Natural killer cell (primary cell): ENCODE measurements at regions not wholly inside any gene's neighbourhood (a gene's known extent, or its start where the extent isn't known, plus 50 kb on each side); places are given as distances from the start of the nearest gene placed in this dataset.
A peak's percentile ranks its signal among the peaks of the same experiment; 100 is the strongest.
"Not testable (repeated sequence)": the region's sequence is repeated elsewhere in the genome, so short reads cannot be mapped to it uniquely, and the experiment has no call there.

Source experiments
- ATAC-seq, 3 donors: fragments of 150-1000 bp in 2 of 3; fragments of 200-7000 bp in 1 of 3; cut with Tn5 transposase; 1 replicate in 1 of 3; 2 replicates in 2 of 3; pipeline ENCODE4 v1.10.0; 2021; ENCODE audit warnings: mild to moderate bottlenecking in 2 of 3, moderate library complexity in 2 of 3
- DNase-seq, 2 donors: peaks; one replicate each; pipeline versions ENCODE4 v3.0.0 to v3.0.0-alpha.2; 2013 to 2021; ENCODE audit warnings: mixed read lengths in 1 of 2
- H3K27ac ChIP-seq: one replicate; pipeline ENCODE4 v1.5.1; 2013; ENCODE audit warnings: mild to moderate bottlenecking, low read length
- H3K27me3 ChIP-seq: one replicate; pipeline ENCODE4 v1.6.1; 2013; ENCODE audit warnings: low read length; ENCODE audit not compliant: control insufficient read depth, insufficient read depth
- H3K36me3 ChIP-seq: one replicate; pipeline ENCODE4 v1.6.1; 2013; ENCODE audit warnings: low read length; ENCODE audit not compliant: control insufficient read depth, insufficient read depth
- H3K4me1 ChIP-seq: one replicate; pipeline ENCODE4 v1.6.1; 2013; ENCODE audit warnings: low read length; ENCODE audit not compliant: control insufficient read depth, insufficient read depth
- H3K4me3 ChIP-seq: one replicate; pipeline ENCODE4 v1.5.1; 2013; ENCODE audit warnings: low read length
- H3K9me3 ChIP-seq: one replicate; pipeline ENCODE4 v1.6.1; 2013; ENCODE audit warnings: low read length; ENCODE audit not compliant: control insufficient read depth, insufficient read depth
- H3K27ac Mint-ChIP-seq, 2 donors: one replicate each; pipeline ENCODE4 v1.8.0; 2022; ENCODE audit warnings: mild to moderate bottlenecking in 2 of 2, mixed read lengths in 2 of 2, moderate library complexity in 1 of 2
- H3K27me3 Mint-ChIP-seq, 2 donors: one replicate each; pipeline ENCODE4 v1.8.0; 2022; ENCODE audit warnings: low read depth in 2 of 2, mixed read lengths in 2 of 2
- H3K36me3 Mint-ChIP-seq: one replicate; pipeline ENCODE4 v1.8.0; 2022; ENCODE audit warnings: mixed read lengths
- H3K4me1 Mint-ChIP-seq, 2 donors: one replicate each; pipeline ENCODE4 v1.8.0; 2022; ENCODE audit warnings: mixed read lengths in 2 of 2
- H3K4me3 Mint-ChIP-seq: one replicate; pipeline ENCODE4 v1.8.0; 2022; ENCODE audit warnings: mild to moderate bottlenecking, moderate library complexity, mixed read lengths
- H3K9me3 Mint-ChIP-seq, 2 donors: one replicate each; pipeline ENCODE4 v1.8.0; 2022; ENCODE audit warnings: mixed read lengths in 2 of 2
- WGBS: methylation state at CpG from one replicate; pipeline ENCODE4 v1.1.7; 2013; ENCODE audit warnings: missing lambda C conversion rate; ENCODE audit not compliant: insufficient coverage; 5-methylcytosine and 5-hydroxymethylcytosine counted together
- intact Hi-C: fragments of 100-400 bp; cut with micrococcal nuclease; formaldehyde crosslinking; loops from one replicate; pipeline ENCODE4 v1.14.2; 2022
- TF ChIP-seq, protein P1 (sequence below): fragments of 200-600 bp; IDR thresholded peaks from one replicate; pipeline ENCODE4 v1.8.0; 2022; ENCODE audit warnings: antibody characterized with exemption

DNA sequence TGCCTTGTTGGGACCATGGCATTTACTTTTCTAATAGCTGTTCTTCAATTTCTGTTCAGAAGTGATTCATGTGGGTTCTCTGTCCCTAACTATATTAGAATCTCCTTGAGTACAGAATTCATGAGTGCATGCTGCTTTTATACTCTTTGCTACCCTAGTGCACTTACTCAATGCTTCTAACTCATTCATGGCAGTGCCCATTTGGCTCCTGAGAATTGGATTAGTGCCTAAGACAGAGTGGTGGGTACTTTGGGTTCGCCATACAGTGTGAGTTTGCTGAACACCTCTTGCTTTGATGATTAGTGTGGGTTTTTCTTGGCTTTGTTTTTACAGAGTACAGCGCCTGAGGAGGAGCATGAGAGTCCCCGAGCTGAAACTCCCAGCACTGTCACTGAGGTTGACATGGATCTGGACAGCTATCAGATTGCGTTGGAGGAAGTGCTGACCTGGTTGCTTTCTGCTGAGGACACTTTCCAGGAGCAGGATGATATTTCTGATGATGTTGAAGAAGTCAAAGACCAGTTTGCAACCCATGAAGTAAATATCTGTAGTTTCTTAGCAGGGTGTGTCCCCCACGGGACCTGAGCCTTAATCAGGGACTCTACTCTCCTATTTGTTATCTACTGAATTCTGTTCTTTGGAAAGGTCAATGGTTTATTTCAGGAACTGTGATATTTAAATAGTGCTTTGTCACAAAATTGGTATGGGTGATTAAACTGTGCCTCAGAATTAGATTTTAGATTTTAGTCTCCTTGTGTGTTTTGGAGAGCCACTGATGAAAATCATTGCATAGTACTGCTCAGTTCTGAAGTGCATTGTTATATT lies 150.7 kb downstream of the UTRN start:
- TF ChIP-seq, protein P1, sequence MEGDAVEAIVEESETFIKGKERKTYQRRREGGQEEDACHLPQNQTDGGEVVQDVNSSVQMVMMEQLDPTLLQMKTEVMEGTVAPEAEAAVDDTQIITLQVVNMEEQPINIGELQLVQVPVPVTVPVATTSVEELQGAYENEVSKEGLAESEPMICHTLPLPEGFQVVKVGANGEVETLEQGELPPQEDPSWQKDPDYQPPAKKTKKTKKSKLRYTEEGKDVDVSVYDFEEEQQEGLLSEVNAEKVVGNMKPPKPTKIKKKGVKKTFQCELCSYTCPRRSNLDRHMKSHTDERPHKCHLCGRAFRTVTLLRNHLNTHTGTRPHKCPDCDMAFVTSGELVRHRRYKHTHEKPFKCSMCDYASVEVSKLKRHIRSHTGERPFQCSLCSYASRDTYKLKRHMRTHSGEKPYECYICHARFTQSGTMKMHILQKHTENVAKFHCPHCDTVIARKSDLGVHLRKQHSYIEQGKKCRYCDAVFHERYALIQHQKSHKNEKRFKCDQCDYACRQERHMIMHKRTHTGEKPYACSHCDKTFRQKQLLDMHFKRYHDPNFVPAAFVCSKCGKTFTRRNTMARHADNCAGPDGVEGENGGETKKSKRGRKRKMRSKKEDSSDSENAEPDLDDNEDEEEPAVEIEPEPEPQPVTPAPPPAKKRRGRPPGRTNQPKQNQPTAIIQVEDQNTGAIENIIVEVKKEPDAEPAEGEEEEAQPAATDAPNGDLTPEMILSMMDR: no peak
- no peak for DNase-seq
- H3K27ac ChIP-seq: no peak overlapping the region
- H3K4me3 ChIP-seq: no peak overlapping the region
- H3K9me3 ChIP-seq: no peaks in the 10 kb centered on the region
- Mint-ChIP-seq H3K27me3 (no peaks in the 10 kb centered on the region), H3K27ac (peak overlapping the region; percentile 65 to 67), H3K4me3 (no peak overlapping the region), H3K9me3 (no peaks in the 10 kb centered on the region), H3K36me3 (peaks cover 43% of the 10 kb centered on the region), H3K4me1 (peaks cover 27 to 31% of the 10 kb centered on the region in 2 donors)
- H3K4me1 ChIP-seq: no peaks in the 10 kb centered on the region
- H3K27me3 ChIP-seq: no peaks in the 10 kb centered on the region
- peaks cover 75% of the 10 kb centered on the region for H3K36me3 ChIP-seq
- no peak for ATAC-seq
- WGBS: 96% methylated on average over 5 of the region's 5 CpGs
- intact Hi-C loops: no loop called here

DNA sequence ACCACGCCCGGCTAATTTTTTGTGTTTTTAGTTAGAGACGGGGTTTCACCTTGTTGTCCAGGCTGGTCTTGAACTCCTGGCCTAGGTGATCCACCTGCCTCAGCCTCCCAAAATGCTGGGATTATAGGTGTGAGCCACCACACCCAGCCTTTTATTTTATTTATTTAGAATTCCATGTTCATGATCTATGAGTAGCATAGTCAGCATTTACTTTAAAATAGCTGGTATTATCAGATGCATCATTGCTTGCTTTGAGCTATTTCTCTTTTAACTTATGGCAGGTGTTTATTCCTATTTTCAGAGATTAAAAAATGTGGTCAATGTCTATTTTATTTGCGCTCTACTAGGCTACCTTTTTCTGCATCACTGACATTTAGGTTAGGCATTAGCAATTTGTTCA lies 152.0 kb downstream of the UTRN start:
- H3K4me1 Mint-ChIP-seq: peaks cover 21% of the 10 kb centered on the region in 2 donors
- peak overlapping the region in 1 of 2 donors; percentile 35 for H3K27ac Mint-ChIP-seq
- H3K36me3 Mint-ChIP-seq: peaks cover 41% of the 10 kb centered on the region
- no peaks in the 10 kb centered on the region for H3K9me3 Mint-ChIP-seq
- intact Hi-C loops: no loop called here
- H3K4me3 Mint-ChIP-seq: no peak overlapping the region
- H3K4me3 ChIP-seq: no peak overlapping the region
- no peaks in the 10 kb centered on the region for H3K27me3 Mint-ChIP-seq
- no peak for DNase-seq
- ATAC-seq: no peak
- TF ChIP-seq, protein P1: no peak
- H3K9me3 ChIP-seq: peaks cover 6% of the 10 kb centered on the region
- no peaks in the 10 kb centered on the region for H3K4me1 ChIP-seq
- H3K36me3 ChIP-seq: peaks cover 75% of the 10 kb centered on the region
- H3K27ac ChIP-seq: no peak overlapping the region
- 92% methylated on average over 4 of the region's 4 CpGs for WGBS
- no peaks in the 10 kb centered on the region for H3K27me3 ChIP-seq

DNA sequence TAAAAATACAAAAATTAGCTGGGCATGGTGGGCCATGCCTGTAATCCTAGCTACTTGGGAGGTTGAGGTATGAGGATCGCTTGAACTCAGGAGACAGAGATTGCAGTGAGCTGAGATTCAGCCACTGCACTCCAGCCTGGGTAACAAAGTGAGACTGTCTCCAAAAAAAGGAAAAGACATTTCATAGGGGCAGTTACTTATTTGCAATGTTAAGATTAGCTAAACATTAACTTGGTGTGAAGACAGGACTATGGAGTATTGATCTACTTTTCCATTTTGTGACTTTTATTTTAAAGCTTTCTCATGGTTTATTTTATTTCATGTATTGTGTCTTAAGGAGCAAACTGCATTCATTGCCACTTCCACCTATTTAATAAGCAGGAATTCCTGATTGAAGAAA lies 153.0 kb downstream of the UTRN start:
- Mint-ChIP-seq H3K27ac (no peak overlapping the region), H3K36me3 (peaks cover 47% of the 10 kb centered on the region), H3K9me3 (no peaks in the 10 kb centered on the region), H3K4me3 (no peak overlapping the region), H3K4me1 (peaks cover 17 to 18% of the 10 kb centered on the region in 2 donors), H3K27me3 (no peaks in the 10 kb centered on the region)
- Histone ChIP-seq H3K4me1 (no peaks in the 10 kb centered on the region), H3K27ac (no peak overlapping the region), H3K36me3 (peaks cover 81% of the 10 kb centered on the region), H3K4me3 (no peak overlapping the region), H3K27me3 (no peaks in the 10 kb centered on the region), H3K9me3 (peaks cover 6% of the 10 kb centered on the region)
- DNase-seq (no peak), ATAC-seq (no peak)
- intact Hi-C loops: no loop called here
- TF ChIP-seq, protein P1: no peak
- WGBS: 88% methylated on average over 1 of the region's 1 CpG

DNA sequence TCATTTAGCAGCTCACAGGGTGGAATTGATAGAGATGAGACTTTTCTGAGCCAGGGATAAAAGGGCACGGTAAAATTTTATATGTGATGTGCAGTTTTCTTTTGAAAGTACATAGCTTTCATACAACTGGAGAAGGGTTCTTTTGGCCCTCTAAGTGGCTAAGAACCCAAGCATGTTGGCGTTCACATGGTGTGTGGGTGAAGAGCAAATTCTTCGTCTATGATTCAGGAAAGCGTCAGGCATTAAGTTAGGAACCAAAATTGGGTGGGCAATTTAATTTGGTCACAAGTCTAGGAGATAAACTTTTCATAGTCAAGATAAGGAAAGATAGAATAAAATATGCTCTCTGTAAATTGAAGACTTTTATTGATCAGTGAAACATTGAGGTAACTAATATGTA lies 153.9 kb downstream of the UTRN start:
- Histone ChIP-seq H3K27ac (no peak overlapping the region), H3K4me3 (no peak overlapping the region), H3K36me3 (peaks cover 86% of the 10 kb centered on the region), H3K9me3 (peaks cover 6% of the 10 kb centered on the region), H3K4me1 (no peaks in the 10 kb centered on the region), H3K27me3 (no peaks in the 10 kb centered on the region)
- Mint-ChIP-seq H3K4me3 (no peak overlapping the region), H3K4me1 (peaks cover 16 to 18% of the 10 kb centered on the region in 2 donors), H3K27ac (peak overlapping the region; percentile 25 to 72), H3K27me3 (no peaks in the 10 kb centered on the region), H3K36me3 (peaks cover 47% of the 10 kb centered on the region), H3K9me3 (no peaks in the 10 kb centered on the region)
- intact Hi-C loops: no loop called here
- ATAC-seq (no peak), DNase-seq (no peak)
- TF ChIP-seq, protein P1: no peak
- 97% methylated on average over 4 of the region's 4 CpGs for WGBS

DNA sequence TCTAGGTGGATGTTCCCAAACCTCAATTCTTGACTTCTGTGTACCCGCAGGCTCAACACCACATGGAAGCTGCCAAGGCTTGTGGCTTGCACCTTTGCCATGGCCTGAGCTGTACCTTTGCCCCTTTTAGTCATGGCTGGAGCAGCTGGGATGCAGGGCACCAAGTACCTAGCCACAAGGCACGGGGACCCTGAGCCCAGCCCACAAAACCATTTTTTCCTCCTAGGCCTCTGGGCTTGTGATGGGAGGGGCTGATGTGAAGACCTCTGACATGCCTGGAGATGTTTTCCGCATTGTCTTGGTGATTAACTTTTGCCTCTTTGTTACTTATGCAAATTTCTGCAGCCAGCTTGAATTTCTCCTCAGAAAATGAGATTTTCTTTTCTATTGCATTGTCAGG lies 156.7 kb downstream of the UTRN start:
- H3K27me3 Mint-ChIP-seq, H3K9me3 Mint-ChIP-seq, H3K4me1 Mint-ChIP-seq, H3K4me1 ChIP-seq, intact Hi-C loops, H3K9me3 ChIP-seq, H3K4me3 Mint-ChIP-seq, H3K4me3 ChIP-seq, ATAC-seq, H3K27me3 ChIP-seq, H3K27ac ChIP-seq, DNase-seq: not testable (repeated sequence)
- 98% methylated on average over 3 of the region's 3 CpGs for WGBS
- H3K27ac Mint-ChIP-seq: peak overlapping the region; percentile 18 to 34
- peaks cover 47% of the 10 kb centered on the region for H3K36me3 Mint-ChIP-seq
- peaks cover 87% of the 10 kb centered on the region for H3K36me3 ChIP-seq
